HG03521 (cell line): ENCODE measurements at regions not wholly inside any gene's neighbourhood (a gene's known extent, or its start where the extent isn't known, plus 50 kb on each side); places are given as distances from the start of the nearest gene placed in this dataset.
"Not testable (repeated sequence)": the region's sequence is repeated elsewhere in the genome, so short reads cannot be mapped to it uniquely, and the experiment has no call there.

Experiments
- ATAC-seq: cut with Tn5 transposase; IDR thresholded peaks from one replicate; pipeline ENCODE4 v1.9.1; 2021; ENCODE audit warnings: mild to moderate bottlenecking, moderate library complexity; ENCODE audit not compliant: unreplicated experiment

DNA sequence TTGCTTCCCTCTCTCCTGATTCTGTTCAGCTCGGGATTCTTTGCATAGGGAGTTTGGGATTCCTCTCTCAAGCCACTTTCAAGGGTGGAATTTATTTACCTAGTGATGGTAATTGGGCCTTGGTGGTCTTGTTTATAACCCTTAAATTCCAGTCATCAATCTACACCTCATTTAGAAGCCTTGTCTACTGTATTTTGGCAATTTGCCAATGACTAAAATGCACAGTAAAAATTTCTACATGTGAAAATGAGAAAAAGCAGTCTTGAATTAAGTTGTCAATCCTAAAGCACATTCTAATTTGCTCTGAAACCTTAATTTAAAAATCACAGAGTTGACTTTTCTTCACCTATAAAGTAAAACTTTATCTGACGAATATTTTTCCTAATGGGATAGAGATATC is 749.2 kb upstream of the CRIM1 start:
- no peak for ATAC-seq

DNA sequence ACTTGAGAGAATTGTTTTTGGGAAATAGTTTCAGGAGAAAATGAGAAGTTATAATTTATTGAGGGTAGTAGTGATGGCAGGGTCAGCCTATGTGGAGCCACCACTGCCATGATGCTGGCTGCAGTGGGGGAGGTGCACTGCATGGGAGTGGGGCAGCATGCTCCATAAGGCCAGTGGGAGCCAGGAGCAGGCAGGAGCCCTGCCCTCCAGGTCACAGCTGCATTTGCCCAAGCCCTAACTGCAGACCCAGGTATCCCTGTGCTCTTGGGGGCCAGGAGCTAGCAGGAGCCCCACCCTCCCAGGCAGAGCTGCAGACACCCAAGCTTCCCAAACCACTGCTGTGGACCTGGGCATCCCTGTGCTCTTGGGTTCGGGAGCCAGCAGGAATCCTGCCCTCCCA is 757.3 kb upstream of the CRIM1 start:
- no peak for ATAC-seq

- no peak for ATAC-seq
These were observed 763.7 kb upstream of the CRIM1 start for GRCh38 chr2:35591886-35592285.

GRCh38 chr2:35585972-35586371 is 769.6 kb upstream of the CRIM1 start:
- no peak for ATAC-seq

- no peak for ATAC-seq
These were observed 772.9 kb upstream of the CRIM1 start for GRCh38 chr2:35582637-35583036.

- no peak for ATAC-seq
These were observed 774.6 kb upstream of the CRIM1 start for GRCh38 chr2:35580956-35581355.

- ATAC-seq, result not testable (repeated sequence)
These were observed 787.0 kb upstream of the CRIM1 start for GRCh38 chr2:35568574-35568973.

- no peak for ATAC-seq
These were observed 793.1 kb upstream of the CRIM1 start for GRCh38 chr2:35562488-35562887.

DNA sequence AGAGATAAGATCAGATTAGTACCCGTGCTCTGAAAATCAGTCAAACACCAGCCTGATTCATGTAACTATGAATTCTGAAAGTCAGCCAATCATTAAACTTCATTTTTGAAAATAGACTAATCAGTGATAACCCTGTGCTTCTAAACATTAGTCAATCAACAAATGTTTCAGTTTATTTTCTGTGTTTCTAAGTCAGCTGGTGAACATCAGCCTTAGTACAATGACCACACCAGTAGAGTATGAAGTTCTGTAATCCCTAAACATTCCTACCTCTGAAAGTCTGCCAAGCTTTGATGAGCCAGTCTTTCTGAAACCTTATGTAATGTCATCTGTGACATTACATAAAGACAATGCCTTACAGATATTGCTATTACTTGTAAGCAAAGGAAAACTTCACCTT is 807.4 kb upstream of the CRIM1 start:
- ATAC-seq, result no peak

GRCh38 chr2:35545301-35545700 is 810.3 kb upstream of the CRIM1 start:
- no peak for ATAC-seq

- no peak for ATAC-seq
These were observed 816.8 kb upstream of the CRIM1 start for GRCh38 chr2:35538796-35539195.

GRCh38 chr2:35530615-35531135 is 824.9 kb upstream of the CRIM1 start:
- ATAC-seq, result no peak

GRCh38 chr2:35526741-35527140 is 828.8 kb upstream of the CRIM1 start:
- ATAC-seq, result no peak

DNA sequence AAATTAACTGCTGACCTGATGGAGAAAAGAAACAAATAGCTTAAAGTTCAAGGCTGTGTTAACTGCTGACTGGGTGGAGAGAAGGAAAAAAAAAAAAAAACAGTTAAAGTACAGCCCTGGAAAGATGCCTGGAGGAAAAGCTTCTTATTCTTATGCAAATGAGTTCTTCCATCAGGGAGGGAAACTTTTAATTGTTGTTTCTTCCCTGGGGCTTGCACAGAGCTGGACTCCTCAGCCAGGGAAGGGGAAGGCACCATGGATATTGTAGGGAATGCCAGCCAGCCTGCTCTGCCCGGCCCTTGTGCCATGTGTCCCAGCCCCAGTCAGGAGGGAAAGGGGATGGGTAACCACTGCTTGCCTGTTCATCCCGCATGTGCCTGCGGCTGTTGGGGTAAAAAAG is 833.1 kb upstream of the CRIM1 start:
- no peak for ATAC-seq

GRCh38 chr2:35510636-35511035 is 844.9 kb upstream of the CRIM1 start:
- no peak for ATAC-seq

- ATAC-seq, result no peak
These were observed 847.0 kb upstream of the CRIM1 start for GRCh38 chr2:35508601-35509000.

DNA sequence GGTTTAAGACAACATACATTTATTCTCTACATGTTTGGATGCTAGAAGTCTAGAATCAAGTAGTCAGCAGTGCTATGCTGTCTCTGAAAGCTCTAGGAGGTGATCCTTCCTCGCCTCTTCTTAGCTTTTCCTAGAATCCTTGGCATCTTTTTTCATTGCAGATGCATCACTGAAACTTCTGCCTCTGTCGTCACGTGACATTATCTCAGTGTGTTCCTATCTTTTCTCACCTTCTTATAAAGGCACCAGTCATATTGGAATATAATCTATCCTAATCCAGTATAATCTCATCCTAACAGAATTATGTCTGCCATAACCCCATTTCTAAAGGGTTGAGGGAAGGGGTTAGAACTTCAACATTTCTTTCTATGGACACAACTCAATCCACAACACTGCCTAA is 851.2 kb upstream of the CRIM1 start:
- ATAC-seq, result no peak

DNA sequence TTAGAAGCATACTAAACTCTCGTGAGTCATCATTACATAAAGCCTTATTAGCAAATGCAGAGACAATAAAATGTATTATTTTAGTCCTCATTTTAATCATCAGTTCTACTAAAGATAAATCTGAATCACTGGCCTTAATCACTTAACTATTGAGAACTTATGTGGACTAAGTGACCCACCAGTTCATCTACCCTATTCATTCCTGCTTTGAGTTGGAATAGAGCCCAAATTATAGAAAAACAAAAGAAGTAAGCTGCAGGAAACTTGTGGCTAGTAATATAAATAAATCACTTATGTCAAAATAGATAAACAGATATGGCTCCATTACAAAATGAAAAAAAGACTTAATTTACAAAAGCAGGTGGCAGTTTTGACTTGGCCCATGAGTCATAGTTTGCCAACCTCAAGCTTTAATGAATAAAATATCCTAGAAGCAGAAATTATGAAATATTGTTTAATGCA is 851.8 kb upstream of the CRIM1 start:
- ATAC-seq, result no peak

DNA sequence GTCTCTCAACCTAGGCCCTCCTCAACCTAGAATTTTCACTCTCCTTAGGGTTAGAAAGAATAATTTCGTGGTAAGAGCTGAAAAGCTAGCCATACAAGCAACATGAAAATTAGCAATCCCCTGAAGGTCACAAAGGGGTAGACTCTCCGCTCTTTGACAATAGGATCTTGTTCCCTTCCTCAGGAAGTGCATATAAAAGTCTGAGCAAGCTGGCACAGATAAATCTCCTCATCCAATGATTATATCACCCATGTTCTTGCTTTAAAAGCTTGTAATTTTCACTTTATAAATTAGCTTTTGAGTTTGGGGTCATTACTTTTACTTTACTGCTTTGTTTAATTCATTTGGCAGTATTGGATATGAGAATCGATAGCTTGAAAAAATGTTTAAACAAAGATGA is 852.3 kb upstream of the CRIM1 start:
- ATAC-seq, result no peak

- ATAC-seq, result no peak
These were observed 854.5 kb upstream of the CRIM1 start for GRCh38 chr2:35501076-35501475.

DNA sequence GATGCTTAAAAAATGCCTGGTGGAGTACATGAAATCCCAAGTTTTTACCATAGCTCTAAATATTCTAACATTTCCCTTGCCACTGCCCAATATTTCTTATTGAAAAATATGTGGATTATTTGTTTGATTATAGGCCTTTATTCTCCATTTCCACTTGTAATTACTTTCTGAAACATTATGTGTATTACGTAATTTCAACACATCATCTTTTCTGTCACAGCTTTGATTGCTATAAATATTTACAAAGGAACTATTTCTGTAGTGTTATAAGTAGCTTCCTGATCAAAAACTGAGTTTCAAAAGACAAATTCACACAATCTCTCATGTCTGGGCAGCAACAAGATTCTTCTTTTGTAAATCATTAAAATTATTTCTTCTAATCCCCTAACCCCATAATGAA is 859.6 kb upstream of the CRIM1 start:
- ATAC-seq, result no peak

GRCh38 chr2:35495182-35495581 is 860.4 kb upstream of the CRIM1 start:
- no peak for ATAC-seq

DNA sequence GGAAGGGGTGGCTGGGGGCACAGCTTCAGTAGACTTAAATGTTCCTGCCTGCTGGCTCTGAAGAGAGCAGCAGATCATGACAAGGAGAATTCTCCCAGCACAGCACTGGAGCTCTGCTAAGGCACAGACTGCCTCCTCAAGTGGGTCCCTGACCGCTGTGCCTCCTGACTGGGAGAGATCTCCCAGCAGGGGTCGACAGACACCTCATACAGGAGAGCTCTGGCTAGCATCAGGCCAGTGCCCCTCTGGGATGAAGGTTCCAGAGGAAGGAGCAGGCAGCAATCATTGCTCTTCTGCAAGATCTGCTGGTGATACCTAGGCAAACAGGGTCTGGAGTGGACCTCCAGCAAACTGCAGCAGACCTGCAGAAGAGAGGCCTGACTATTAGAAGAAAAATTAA is 877.5 kb upstream of the CRIM1 start:
- not testable (repeated sequence) for ATAC-seq

- no peak for ATAC-seq
These were observed 887.3 kb upstream of the CRIM1 start for GRCh38 chr2:35468245-35468644.
